H1 (cell line): ENCODE measurements at regions not wholly inside any gene's neighbourhood (a gene's known extent, or its start where the extent isn't known, plus 50 kb on each side); places are given as distances from the start of the nearest gene placed in this dataset.

Experiments used
- CTCF ChIA-PET: fragments of 300-600 bp; sonication (Branson Sonifier 250); formaldehyde crosslinking; loops from one replicate; lab custom pipeline; 2021; ENCODE audit not compliant: partially characterized antibody; lab: Charles Lee
- POLR2A ChIA-PET: fragments of 300-600 bp; sonication (Branson Sonifier 250); formaldehyde crosslinking; loops from one replicate; lab custom pipeline; 2021; ENCODE audit warnings: inconsistent platforms; ENCODE audit not compliant: partially characterized antibody; lab: Charles Lee
- DNase-seq, 2 experiments: peaks; one replicate each; pipeline versions ENCODE4 v3.0.0 to v3.0.0-alpha.2; 2010 to 2022; ENCODE audit warnings: low spot score in 2 of 2, low read depth in 1 of 2, mixed read lengths in 1 of 2
- FAIRE-seq: peaks from 2 replicates; lab custom pipeline; 2011; peaks lifted over from hg19 to GRCh38; lab: Jason Lieb, UNC
- H2AFZ ChIP-seq: 2 replicates; pipeline ENCODE4 v1.8.1; 2012; ENCODE audit warnings: low read length, inconsistent platforms
- H2AK5ac ChIP-seq: 2 replicates; pipeline ENCODE4 v1.6.1; 2013; ENCODE audit warnings: low read depth, low read length
- H2BK120ac ChIP-seq: replicated peaks from 2 replicates; pipeline ENCODE3; 2013; ENCODE audit warnings: low read depth, low read length, inconsistent platforms
- H2BK12ac ChIP-seq: 2 replicates; pipeline ENCODE4 v1.6.1; 2013; ENCODE audit warnings: low read depth, low read length
- H2BK15ac ChIP-seq: 2 replicates; pipeline ENCODE4 v1.6.1; 2013; ENCODE audit warnings: low read length
- H2BK20ac ChIP-seq: 2 replicates; pipeline ENCODE4 v1.6.1; 2013; ENCODE audit warnings: low read length
- H2BK5ac ChIP-seq: 2 replicates; pipeline ENCODE4 v1.6.1; 2013; ENCODE audit warnings: low read depth, low read length
- H3K14ac ChIP-seq: 2 replicates; pipeline ENCODE4 v1.6.1; 2013; ENCODE audit warnings: inconsistent platforms; ENCODE audit not compliant: insufficient read length
- H3K18ac ChIP-seq: 2 replicates; pipeline ENCODE4 v1.6.1; 2013; ENCODE audit warnings: low read length; ENCODE audit errors: extremely low read depth
- H3K23ac ChIP-seq: 2 replicates; pipeline ENCODE4 v1.6.1; 2013; ENCODE audit warnings: inconsistent platforms; ENCODE audit not compliant: insufficient read length
- H3K23me2 ChIP-seq: 2 replicates; pipeline ENCODE4 v1.6.1; 2013; ENCODE audit warnings: low read depth, low read length
- H3K27ac ChIP-seq: 2 replicates; pipeline ENCODE4 v1.6.1; 2011; ENCODE audit warnings: low read depth, low read length, inconsistent platforms
- H3K27me3 ChIP-seq, 4 experiments: replicated peaks in 1 of 4; 1 replicate in 1 of 4; 2 replicates in 3 of 4; pipeline versions ENCODE4 v1.6.1 to v1.8.1; 2011 to 2013; ENCODE audit warnings: low read length in 3 of 4, mild to moderate bottlenecking in 3 of 4, inconsistent platforms in 2 of 4, mixed read lengths in 2 of 4, moderate library complexity in 1 of 4; ENCODE audit not compliant: control insufficient read depth in 3 of 4, insufficient read depth in 3 of 4; ENCODE audit errors: extremely low read depth in 1 of 4
- H3K36me3 ChIP-seq, 4 experiments: 2 replicates each; pipeline versions ENCODE4 v1.6.1 to v1.8.1; 2011 to 2013; ENCODE audit warnings: mild to moderate bottlenecking in 4 of 4, low read length in 3 of 4, moderate library complexity in 2 of 4, control low read depth in 1 of 4, inconsistent platforms in 1 of 4; ENCODE audit not compliant: insufficient read depth in 4 of 4, control insufficient read depth in 2 of 4
- H3K4ac ChIP-seq: replicated peaks from 2 replicates; pipeline ENCODE3; 2013; ENCODE audit warnings: low read length, low read depth, mixed read lengths, inconsistent platforms; ENCODE audit not compliant: insufficient read length
- H3K4me1 ChIP-seq, 4 experiments: replicated peaks in 1 of 4; 1 replicate in 1 of 4; 2 replicates in 3 of 4; pipeline versions ENCODE4 v1.6.1 to v1.8.1; 2011 to 2013; ENCODE audit warnings: low read length in 3 of 4, inconsistent platforms in 2 of 4, mixed read lengths in 1 of 4; ENCODE audit not compliant: insufficient read depth in 4 of 4, control insufficient read depth in 3 of 4
- H3K4me2 ChIP-seq, 2 experiments: 2 replicates each; pipeline versions ENCODE4 v1.6.1 to v1.8.1; 2011 to 2013; ENCODE audit warnings: low read depth in 2 of 2, low read length in 2 of 2, control low read depth in 1 of 2, inconsistent platforms in 1 of 2, mild to moderate bottlenecking in 1 of 2; ENCODE audit not compliant: insufficient read depth in 1 of 2
- H3K4me3 ChIP-seq, 4 experiments: fragments of 200-600, 300-600 bp in 1 of 4; sonication (generic), shearing (Covaris generic), sonication (Bioruptor Twin) in 1 of 4; 2 replicates each; pipeline versions ENCODE4 v1.5.1 to v1.8.1; 2011 to 2016; ENCODE audit warnings: low read length in 4 of 4, low read depth in 3 of 4, control low read depth in 2 of 4, inconsistent platforms in 2 of 4, mild to moderate bottlenecking in 2 of 4, mixed read lengths in 1 of 4, moderate library complexity in 1 of 4; ENCODE audit not compliant: insufficient read depth in 2 of 4; ENCODE audit errors: extremely low read depth in 1 of 4
- H3K56ac ChIP-seq: replicated peaks from 2 replicates; pipeline ENCODE3; 2013; ENCODE audit warnings: low read depth, mild to moderate bottlenecking, mixed read lengths, low read length, inconsistent platforms; ENCODE audit not compliant: insufficient read length
- H3K79me1 ChIP-seq: 2 replicates; pipeline ENCODE4 v1.6.1; 2013; ENCODE audit warnings: low read depth, low read length, control low read depth
- H3K79me2 ChIP-seq, 2 experiments: 2 replicates each; pipeline versions ENCODE4 v1.6.1 to v1.8.1; 2012 to 2013; ENCODE audit warnings: low read length in 2 of 2, mild to moderate bottlenecking in 2 of 2, inconsistent platforms in 1 of 2; ENCODE audit not compliant: insufficient read depth in 2 of 2, control insufficient read depth in 1 of 2
- H3K9ac ChIP-seq, 4 experiments: replicated peaks in 1 of 4; 1 replicate in 1 of 4; 2 replicates in 3 of 4; pipeline versions ENCODE4 v1.6.1 to v1.8.1; 2011 to 2013; ENCODE audit warnings: low read depth in 3 of 4, low read length in 3 of 4, control low read depth in 2 of 4, mild to moderate bottlenecking in 2 of 4, moderate library complexity in 2 of 4, inconsistent platforms in 1 of 4; ENCODE audit errors: extremely low read depth in 1 of 4
- H3K9me3 ChIP-seq, 2 experiments: 2 replicates each; pipeline versions ENCODE4 v1.6.1 to v1.8.1; 2012 to 2013; ENCODE audit warnings: mild to moderate bottlenecking in 2 of 2, moderate library complexity in 2 of 2, control low read depth in 1 of 2, inconsistent platforms in 1 of 2, low read depth in 1 of 2, low read length in 1 of 2, mixed read lengths in 1 of 2; ENCODE audit not compliant: insufficient read depth in 2 of 2
- H4K20me1 ChIP-seq, 2 experiments: replicated peaks in 1 of 2; 2 replicates each; pipeline versions ENCODE3 to v1.8.1; 2011 to 2013; ENCODE audit warnings: inconsistent platforms in 2 of 2, low read length in 2 of 2, mild to moderate bottlenecking in 1 of 2; ENCODE audit not compliant: insufficient read depth in 2 of 2, control insufficient read depth in 1 of 2
- H4K5ac ChIP-seq: 2 replicates; pipeline ENCODE4 v1.6.1; 2013; ENCODE audit warnings: low read length, low read depth, mixed read lengths, inconsistent platforms; ENCODE audit not compliant: insufficient read length
- H4K8ac ChIP-seq: 2 replicates; pipeline ENCODE4 v1.8.0; 2013; ENCODE audit warnings: mild to moderate bottlenecking, moderate library complexity, low read length, inconsistent platforms; ENCODE audit not compliant: insufficient read depth; ENCODE audit errors: extremely low read depth
- H4K91ac ChIP-seq: replicated peaks from 2 replicates; pipeline ENCODE3; 2013; ENCODE audit warnings: low read length, mixed read lengths, inconsistent platforms; ENCODE audit not compliant: insufficient read length
- CREB1 ChIP-seq: IDR thresholded peaks from 2 replicates; pipeline ENCODE4 v1.6.1; 2012; ENCODE audit warnings: inconsistent platforms
- WGBS, 2 experiments: shearing (Covaris generic) in 1 of 2; methylation state at CpG; one replicate each; pipeline versions ENCODE4 v1.1.6 to v1.1.7; 2013 to 2015; ENCODE audit warnings: low lambda C conversion rate in 2 of 2, mixed read lengths in 2 of 2, inconsistent platforms in 1 of 2, low coverage in 1 of 2, missing lambda C conversion rate in 1 of 2; ENCODE audit not compliant: insufficient replicate concordance in 2 of 2, insufficient coverage in 1 of 2, insufficient read length in 1 of 2; ENCODE audit errors: extremely low coverage in 1 of 2, missing lambda C conversion rate in 1 of 2; 5-methylcytosine and 5-hydroxymethylcytosine counted together

DNA sequence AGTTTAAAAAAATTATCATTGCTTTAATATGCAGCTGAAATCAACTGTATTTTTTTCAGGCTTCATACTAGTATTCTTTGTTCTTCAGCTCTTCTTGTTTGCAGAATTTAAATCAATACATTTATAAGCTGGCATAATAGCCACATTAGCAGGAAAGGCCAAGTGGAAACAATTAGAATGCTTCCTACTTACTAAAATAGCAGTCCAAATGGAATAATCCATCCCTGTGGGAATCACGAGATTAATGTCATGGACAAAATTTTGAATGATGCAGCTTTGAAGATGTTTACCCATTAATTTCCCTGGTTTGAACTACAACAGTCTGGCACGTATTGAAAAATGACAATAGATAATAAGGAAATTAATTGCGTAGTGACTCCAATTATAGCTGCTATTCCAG is 2650.8 kb downstream of the PCDH9 start:
- 91% methylated on average over 3 of the region's 3 CpGs; no CpG with 5 or more reads in 1 of the 2 experiments for WGBS, 2 experiments
- no peaks in the 10 kb centered on the region for H3K4me1 ChIP-seq
- no peaks in the 10 kb centered on the region for H3K27me3 ChIP-seq
- no peak overlapping the region for H2BK15ac ChIP-seq
- no peaks in the 10 kb centered on the region for H3K79me1 ChIP-seq
- H3K23ac ChIP-seq = no peak overlapping the region
- no peak for FAIRE-seq
- 0 out of 4 replicates have a peak, but pooled peaks cover 0 to under 1% of the 10 kb centered on the region in 2 experiments for H3K9me3 ChIP-seq
- H3K23me2 ChIP-seq = no peaks in the 10 kb centered on the region
- no peak overlapping the region for H2AK5ac ChIP-seq
- H4K5ac ChIP-seq = no peak overlapping the region
- no peak overlapping the region for H3K27ac ChIP-seq
- no peak overlapping the region for H2BK20ac ChIP-seq
- H2BK120ac ChIP-seq = no peak overlapping the region
- no peak overlapping the region for H2BK12ac ChIP-seq
- H3K14ac ChIP-seq = no peak overlapping the region
- H4K91ac ChIP-seq = no peak overlapping the region
- no peak overlapping the region for H3K9ac ChIP-seq
- no peak overlapping the region for H2BK5ac ChIP-seq
- H4K20me1 ChIP-seq = no peaks in the 10 kb centered on the region
- no peak overlapping the region for H3K18ac ChIP-seq
- CTCF ChIA-PET = interaction anchor here (1.6 kb wide), 1 partner anchor 9 kb away, joined by 7 read pairs; no protein-coding TSS in a partner anchor
- no peak overlapping the region for H4K8ac ChIP-seq
- no peak overlapping the region for H3K56ac ChIP-seq
- no peak overlapping the region for H3K4me3 ChIP-seq
- H3K4ac ChIP-seq = no peak overlapping the region
- no peak for DNase-seq
- H2AFZ ChIP-seq = no peak overlapping the region
- H3K4me2 ChIP-seq = no peak overlapping the region
- no peaks in the 10 kb centered on the region for H3K36me3 ChIP-seq
- POLR2A ChIA-PET = no interaction called here
- H3K79me2 ChIP-seq = no peaks in the 10 kb centered on the region
- TF ChIP-seq CREB1 = no peak
